ENCODE measurements at regions not wholly inside any gene's neighbourhood (a gene's known extent, or its start where the extent isn't known, plus 50 kb on each side); places are given as distances from the start of the nearest gene placed in this dataset.

GRCh38 chr5:106290841-106291240 lies 1379.9 kb downstream of the EFNA5 start:
- TF ChIP-seq, protein P1, sequence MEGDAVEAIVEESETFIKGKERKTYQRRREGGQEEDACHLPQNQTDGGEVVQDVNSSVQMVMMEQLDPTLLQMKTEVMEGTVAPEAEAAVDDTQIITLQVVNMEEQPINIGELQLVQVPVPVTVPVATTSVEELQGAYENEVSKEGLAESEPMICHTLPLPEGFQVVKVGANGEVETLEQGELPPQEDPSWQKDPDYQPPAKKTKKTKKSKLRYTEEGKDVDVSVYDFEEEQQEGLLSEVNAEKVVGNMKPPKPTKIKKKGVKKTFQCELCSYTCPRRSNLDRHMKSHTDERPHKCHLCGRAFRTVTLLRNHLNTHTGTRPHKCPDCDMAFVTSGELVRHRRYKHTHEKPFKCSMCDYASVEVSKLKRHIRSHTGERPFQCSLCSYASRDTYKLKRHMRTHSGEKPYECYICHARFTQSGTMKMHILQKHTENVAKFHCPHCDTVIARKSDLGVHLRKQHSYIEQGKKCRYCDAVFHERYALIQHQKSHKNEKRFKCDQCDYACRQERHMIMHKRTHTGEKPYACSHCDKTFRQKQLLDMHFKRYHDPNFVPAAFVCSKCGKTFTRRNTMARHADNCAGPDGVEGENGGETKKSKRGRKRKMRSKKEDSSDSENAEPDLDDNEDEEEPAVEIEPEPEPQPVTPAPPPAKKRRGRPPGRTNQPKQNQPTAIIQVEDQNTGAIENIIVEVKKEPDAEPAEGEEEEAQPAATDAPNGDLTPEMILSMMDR (conservative IDR thresholded peaks at IDR 0.05), result no peak
- H3K27ac ChIP-seq, result no peak overlapping the region

DNA sequence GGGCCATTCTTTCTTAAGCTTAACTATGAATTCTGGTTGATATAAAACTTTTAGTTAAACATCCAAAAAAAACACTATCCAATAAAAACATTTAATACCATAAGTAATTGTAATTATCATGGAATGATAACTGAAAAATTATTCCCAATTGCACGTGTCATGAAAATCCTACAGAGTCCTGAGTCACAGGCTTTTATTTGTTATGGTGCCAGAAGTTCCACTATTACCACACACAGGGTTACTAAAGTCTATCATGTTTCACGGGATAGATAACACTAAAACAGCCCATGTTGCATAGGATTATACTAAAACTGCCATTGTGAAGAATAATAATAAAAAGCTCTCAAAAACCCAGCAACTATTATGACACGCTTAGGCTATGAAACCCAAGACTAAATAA lies 1381.8 kb downstream of the EFNA5 start:
- no peak overlapping the region for H3K27ac ChIP-seq
- TF ChIP-seq, protein P1 (conservative IDR thresholded peaks at IDR 0.05), result no peak

- TF ChIP-seq, protein P1 (conservative IDR thresholded peaks at IDR 0.05), result no peak
- H3K27ac ChIP-seq, result no peak overlapping the region
Observed at GRCh38 chr5:106277540-106278096, 1393.1 kb downstream of the EFNA5 start.

DNA sequence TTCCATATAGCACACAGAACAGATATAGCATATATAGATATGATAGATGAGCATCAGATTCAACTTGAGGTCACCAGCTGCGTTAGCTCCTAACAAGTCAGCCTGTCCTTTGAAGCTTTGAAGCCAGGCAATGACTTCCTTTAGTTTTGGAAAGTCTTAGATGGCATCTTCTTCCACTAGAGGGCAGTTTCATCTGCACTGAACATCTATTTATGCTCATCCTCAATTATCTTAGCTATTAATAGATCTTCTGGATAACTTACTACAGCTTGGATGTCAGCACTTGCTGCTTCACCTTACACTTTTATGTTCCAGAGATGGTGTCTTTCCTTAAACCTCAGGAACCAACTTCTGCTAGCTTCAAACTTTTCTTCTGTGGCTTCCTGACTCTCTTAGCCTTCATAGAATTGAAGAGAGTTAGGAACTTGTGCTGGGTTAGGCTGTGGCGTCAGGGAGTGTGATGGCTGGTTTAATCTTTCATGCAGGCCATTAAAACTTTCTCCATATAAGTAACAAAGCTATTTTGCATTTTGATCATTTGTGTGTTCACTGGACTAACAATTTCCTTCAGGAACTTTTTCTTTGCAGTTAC lies 1401.4 kb downstream of the EFNA5 start:
- H3K27ac ChIP-seq, result no peak overlapping the region
- TF ChIP-seq, protein P1 (conservative IDR thresholded peaks at IDR 0.05), result peak; percentile 78

DNA sequence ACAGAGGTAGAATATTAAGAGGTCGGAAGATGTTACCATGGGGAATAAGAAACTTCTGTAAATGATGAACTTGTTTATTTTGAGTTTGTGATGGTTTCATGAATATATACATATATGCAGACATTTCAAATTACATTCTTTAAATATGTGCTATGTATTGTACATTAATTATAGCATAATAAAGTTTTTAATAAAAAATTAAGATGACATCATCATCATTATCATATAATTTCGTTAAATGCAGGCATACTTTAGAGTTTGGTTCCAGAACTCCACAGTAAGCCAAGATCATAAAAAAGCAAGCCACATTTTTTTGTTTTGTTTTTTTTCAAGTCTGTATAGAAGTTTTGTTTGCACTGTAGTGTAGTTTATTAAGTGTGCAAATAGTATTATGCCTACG lies 1403.5 kb downstream of the EFNA5 start:
- no peak overlapping the region for H3K27ac ChIP-seq
- TF ChIP-seq, protein P1 (conservative IDR thresholded peaks at IDR 0.05), result no peak

DNA sequence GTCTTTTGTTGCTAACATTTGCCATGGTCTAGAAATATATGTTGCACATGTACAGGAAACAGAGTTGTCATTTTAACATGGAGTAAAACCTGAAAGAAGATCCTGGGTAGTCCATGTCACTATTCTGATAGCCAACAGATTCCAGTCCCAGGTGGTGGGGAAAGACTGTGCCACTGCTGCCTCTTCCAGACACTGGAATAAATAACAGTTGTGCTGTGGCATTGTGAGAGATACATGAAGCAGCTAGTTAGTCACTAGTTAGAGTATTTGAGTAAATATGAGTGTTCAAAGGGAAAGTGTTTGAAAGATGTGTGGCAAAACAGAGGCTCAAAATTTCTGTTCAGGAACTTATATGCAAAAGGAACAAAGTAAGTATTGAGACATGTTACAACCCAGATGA lies 1408.3 kb downstream of the EFNA5 start:
- TF ChIP-seq, protein P1 (conservative IDR thresholded peaks at IDR 0.05), result no peak
- H3K27ac ChIP-seq, result no peak overlapping the region

- H3K27ac ChIP-seq, result peak overlapping the region; percentile 78
Observed at GRCh38 chr5:106259431-106260090, 1411.2 kb downstream of the EFNA5 start.

DNA sequence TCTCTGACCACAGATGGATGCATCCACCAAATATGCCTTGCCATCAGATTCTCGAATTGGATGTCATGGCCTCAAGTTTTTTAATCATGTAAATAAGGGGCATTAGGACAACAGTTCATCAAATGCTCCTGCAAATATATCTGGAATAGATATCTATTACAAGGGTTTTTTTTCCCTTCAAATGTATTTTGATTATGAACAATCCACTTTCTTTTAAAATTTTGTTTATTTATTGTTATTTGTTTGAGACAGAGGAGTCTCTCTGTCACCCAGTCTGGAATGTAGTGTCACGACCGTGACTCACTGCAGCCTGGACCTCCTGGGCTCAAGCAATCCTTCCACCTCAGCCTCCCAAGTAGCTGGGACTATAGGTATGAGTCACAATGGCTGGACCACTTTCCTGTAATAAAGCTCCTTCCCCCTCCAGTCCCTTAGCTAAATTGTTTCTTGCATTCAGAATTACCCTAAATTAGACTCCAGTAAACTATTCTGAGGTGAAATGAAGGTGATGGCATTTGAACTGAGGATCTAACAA lies 1412.1 kb downstream of the EFNA5 start:
- TF ChIP-seq, protein P1 (conservative IDR thresholded peaks at IDR 0.05), result no peak
- peak overlapping the region; percentile 78 for H3K27ac ChIP-seq

Data from VCaP (cell line).